K562 (cell line): ENCODE measurements at regions not wholly inside any gene's neighbourhood (a gene's known extent, or its start where the extent isn't known, plus 50 kb on each side); places are given as distances from the start of the nearest gene placed in this dataset.

Source experiments
- ATAC-seq: fragments of 200-7000 bp; cut with Tn5 transposase; 3 replicates; pipeline ENCODE4 v1.9.1; 2020; ENCODE audit warnings: moderate library complexity
- BruUV-seq: library from RNA; stranded (reverse); fragments of 400-500 nt; replicated peaks from 2 replicates; lab custom pipeline; 2021; lab: Mats Ljungman, UMichigan
- CTCF ChIA-PET: fragments of 300-600 bp; formaldehyde crosslinking; extraction: SDS; loops from one replicate; lab custom pipeline; 2021; ENCODE audit warnings: low intra/inter-chr PET ratio; lab: Yijun Ruan, JAX
- POLR2A ChIA-PET: fragments of 300-600, 350-650 bp; sonication (Branson Sonifier 250); formaldehyde crosslinking; extraction: SDS; loops from one replicate; lab custom pipeline; 2021; ENCODE audit warnings: antibody characterized with exemption, inconsistent platforms; lab: Yijun Ruan, JAX
- DNase-seq, 4 experiments: peaks; one replicate each; pipeline versions ENCODE4 v3.0.0 to v3.0.0-alpha.2; 2011 to 2018; ENCODE audit warnings: low spot score in 3 of 4, mixed read lengths in 3 of 4; ENCODE audit errors: extremely low read depth in 1 of 4
- FAIRE-seq: peaks from 2 replicates; lab custom pipeline; 2011; peaks lifted over from hg19 to GRCh38; lab: Jason Lieb, UNC
- H2AFZ ChIP-seq: 2 replicates; pipeline ENCODE4 v1.6.0; 2011; ENCODE audit warnings: low read depth, low read length, control low read depth, inconsistent platforms
- H3K27ac ChIP-seq: fragments of 200-600 bp; 3 replicates; pipeline ENCODE4 v1.8.0; 2011; ENCODE audit warnings: low read depth, mild to moderate bottlenecking, control low read depth, inconsistent platforms, low read length, moderate library complexity, mixed read lengths; ENCODE audit errors: extremely low read depth
- H3K27me3 ChIP-seq, 2 experiments: fragments of 300-600 bp in 1 of 2; 2 replicates in 1 of 2; 3 replicates in 1 of 2; pipeline versions ENCODE4 v1.6.0 to v1.8.0; 2011; ENCODE audit warnings: inconsistent platforms in 2 of 2, low read length in 2 of 2, mild to moderate bottlenecking in 1 of 2, mixed read lengths in 1 of 2, moderate library complexity in 1 of 2; ENCODE audit not compliant: control insufficient read depth in 2 of 2, insufficient read depth in 2 of 2
- H3K36me3 ChIP-seq: fragments of 300-600 bp; 3 replicates; pipeline ENCODE4 v1.8.0; 2011; ENCODE audit warnings: mild to moderate bottlenecking, low read length, inconsistent platforms; ENCODE audit not compliant: control insufficient read depth, insufficient read depth
- H3K4me1 ChIP-seq, 2 experiments: fragments of 200-600 bp in 1 of 2; replicated peaks in 1 of 2; 2 replicates in 1 of 2; 3 replicates in 1 of 2; pipeline versions ENCODE4 v1.5.1 to v1.8.0; 2011; ENCODE audit warnings: inconsistent platforms in 2 of 2, low read length in 2 of 2, mild to moderate bottlenecking in 1 of 2, mixed read lengths in 1 of 2, moderate library complexity in 1 of 2; ENCODE audit not compliant: control insufficient read depth in 2 of 2, insufficient read depth in 2 of 2
- H3K4me2 ChIP-seq: 2 replicates; pipeline ENCODE4 v1.6.1; 2011; ENCODE audit warnings: low read length, control low read depth, inconsistent platforms, mixed read lengths; ENCODE audit not compliant: insufficient read depth
- H3K4me3 ChIP-seq: fragments of 200-600 bp; sonication (generic), shearing (Covaris generic); 2 replicates; pipeline ENCODE4 v1.5.1; 2016; ENCODE audit warnings: control low read depth, inconsistent platforms
- H3K79me2 ChIP-seq: fragments of 200-600 bp; 3 replicates; pipeline ENCODE4 v1.8.0; 2011; ENCODE audit warnings: low read length, inconsistent platforms; ENCODE audit not compliant: control insufficient read depth, insufficient read depth
- H3K9ac ChIP-seq, 2 experiments: 2 replicates each; pipeline versions ENCODE4 v1.6.0 to v1.6.1; 2011; ENCODE audit warnings: low read depth in 2 of 2, low read length in 2 of 2, control low read depth in 1 of 2, inconsistent platforms in 1 of 2, mild to moderate bottlenecking in 1 of 2, mixed read lengths in 1 of 2; ENCODE audit not compliant: insufficient read depth in 1 of 2
- H3K9me1 ChIP-seq: one replicate; pipeline ENCODE4 v1.6.0; 2011; ENCODE audit warnings: inconsistent platforms, mild to moderate bottlenecking, low read length, moderate library complexity; ENCODE audit not compliant: control insufficient read depth, insufficient read depth
- H3K9me3 ChIP-seq: replicated peaks from 2 replicates; pipeline ENCODE4 v1.5.1; 2011; ENCODE audit warnings: low read depth, low read length, inconsistent platforms; ENCODE audit not compliant: control insufficient read depth, insufficient read depth
- H4K20me1 ChIP-seq: replicated peaks from 2 replicates; pipeline ENCODE4 v1.6.1; 2011; ENCODE audit warnings: low read length, inconsistent platforms, mixed read lengths; ENCODE audit not compliant: control insufficient read depth, insufficient read depth
- BDP1 ChIP-seq: IDR thresholded peaks from 3 replicates; pipeline ENCODE4 v1.6.1; 2011; ENCODE audit not compliant: insufficient read length, insufficient read depth
- BRCA1 ChIP-seq, 2 experiments: fragments of 450-650 bp in 1 of 2; sonication (generic) in 1 of 2; formaldehyde crosslinking in 1 of 2; IDR thresholded peaks; 2 replicates each; pipeline versions ENCODE4 v1.5.0 to v1.6.1; 2017 to 2020; ENCODE audit warnings: mild to moderate bottlenecking in 1 of 2, missing genetic modification reagents in 1 of 2
- CBX1 ChIP-seq: sonication (generic); IDR thresholded peaks from 2 replicates; pipeline ENCODE4 v1.6.1; 2016; ENCODE audit warnings: antibody characterized with exemption, low read depth, mild to moderate bottlenecking
- ESRRB ChIP-seq: fragments of 250-450 bp; sonication (Bioruptor Pico); IDR thresholded peaks from 2 replicates; pipeline ENCODE4 v1.5.0; 2020; ENCODE audit warnings: mild to moderate bottlenecking, moderate library complexity, borderline replicate concordance
- HDAC6 ChIP-seq: IDR thresholded peaks from 2 replicates; pipeline ENCODE4 v1.6.1; 2012; ENCODE audit warnings: low read depth, mild to moderate bottlenecking, control low read depth, inconsistent platforms, low read length, moderate library complexity
- HDGF ChIP-seq: fragments of 450-650 bp; IDR thresholded peaks from 2 replicates; pipeline ENCODE4 v1.6.1; 2016
- KHSRP ChIP-seq: fragments of 450-650 bp; IDR thresholded peaks from 2 replicates; pipeline ENCODE4 v1.6.1; 2017
- MIER1 ChIP-seq: fragments of 450-650 bp; IDR thresholded peaks from 2 replicates; pipeline ENCODE4 v1.6.1; 2016; ENCODE audit warnings: antibody characterized with exemption, mild to moderate bottlenecking, low read depth
- NR4A1 ChIP-seq, 2 experiments: fragments of 250-450 bp in 1 of 2; fragments of 450-650 bp in 1 of 2; sonication (Bioruptor Pico) in 1 of 2; IDR thresholded peaks; 2 replicates each; pipeline versions ENCODE4 v1.4.0 to v1.6.1; 2016 to 2020; ENCODE audit warnings: mild to moderate bottlenecking in 2 of 2, missing compliant biosample characterization in 1 of 2, missing genetic modification characterization in 1 of 2, moderate library complexity in 1 of 2
- PCBP1 ChIP-seq: fragments of 200-400 bp; formaldehyde crosslinking; IDR thresholded peaks from 2 replicates; pipeline ENCODE4 v1.6.1; 2018; ENCODE audit warnings: mild to moderate bottlenecking, low read depth, low read length; ENCODE audit not compliant: poor library complexity, severe bottlenecking
- RBM25 ChIP-seq: fragments of 200-400 bp; formaldehyde crosslinking; IDR thresholded peaks from 2 replicates; pipeline ENCODE4 v1.6.1; 2018; ENCODE audit warnings: low read length, low read depth, moderate library complexity; ENCODE audit not compliant: severe bottlenecking
- SMAD2 ChIP-seq: fragments of 150-350 bp; IDR thresholded peaks from 2 replicates; pipeline ENCODE4 v1.6.1; 2014; ENCODE audit warnings: low read depth, mild to moderate bottlenecking, low read length
- SMC3 ChIP-seq: conservative IDR thresholded peaks from 2 replicates; pipeline ENCODE4 v1.6.1; 2011; ENCODE audit warnings: low read depth, low read length, improper control_type of control experiment; ENCODE audit not compliant: insufficient read depth
- SRSF7 ChIP-seq: fragments of 200-400 bp; formaldehyde crosslinking; optimal IDR thresholded peaks from 2 replicates; pipeline ENCODE3; 2017; ENCODE audit warnings: mild to moderate bottlenecking, low read depth, low read length
- ZNF23 ChIP-seq: fragments of 250-450 bp; sonication (Bioruptor Pico); IDR thresholded peaks from 2 replicates; pipeline ENCODE4 v1.4.0; 2020; ENCODE audit warnings: mild to moderate bottlenecking
- ZNF507 ChIP-seq: conservative IDR thresholded peaks from 2 replicates; pipeline ENCODE4 v1.6.1; 2017; ENCODE audit warnings: missing genetic modification characterization, missing compliant biosample characterization
- ZSCAN29 ChIP-seq: fragments of 450-650 bp; IDR thresholded peaks from 2 replicates; pipeline ENCODE4 v1.6.1; 2017
- WGBS: fragments of 100-300 bp; shearing (Covaris generic); methylation state at CpG from one replicate; pipeline ENCODE4 v1.1.6; 2016; ENCODE audit warnings: low coverage, mixed read lengths; ENCODE audit not compliant: insufficient coverage; ENCODE audit errors: missing lambda C conversion rate; 5-methylcytosine and 5-hydroxymethylcytosine counted together
- in situ Hi-C: fragments of 300-500 bp; cut with MboI; formaldehyde crosslinking; loops from 4 replicates; pipeline ENCODE4 v1.15.0; 2018; ENCODE audit warnings: inconsistent platforms, mixed read lengths
- intact Hi-C: fragments of 100-400 bp; cut with micrococcal nuclease; formaldehyde crosslinking; loops from 2 replicates; pipeline ENCODE4 v1.14.2; 2022
- TF ChIP-seq, protein P1 (sequence below): sonication (generic); IDR thresholded peaks from 2 replicates; pipeline ENCODE4 v1.6.1; 2016

- FAIRE-seq = no peak
- 0% methylated on average over 2 of the region's 2 CpGs for WGBS
Measured at GRCh38 chr4:45004326-45004725, 278.0 kb upstream of the GNPDA2 start.

GRCh38 chr4:44996276-44996845 lies 270.0 kb upstream of the GNPDA2 start:
- Histone ChIP-seq H3K9me3 (no peaks in the 10 kb centered on the region), H3K9ac (no peak overlapping the region), H2AFZ (no peak overlapping the region), H3K4me2 (no peak overlapping the region), H4K20me1 (no peaks in the 10 kb centered on the region), H3K79me2 (no peaks in the 10 kb centered on the region), H3K4me3 (no peak overlapping the region), H3K27me3 (no peaks in the 10 kb centered on the region), H3K27ac (no peak overlapping the region), H3K4me1 (no peaks in the 10 kb centered on the region), H3K36me3 (no peaks in the 10 kb centered on the region), H3K9me1 (no peaks in the 10 kb centered on the region)
- CTCF ChIA-PET = no interaction called here
- in situ Hi-C loops (no loop called here), intact Hi-C loops (no loop called here)
- DNase-seq (no peak), ATAC-seq (no peak), FAIRE-seq (no peak)
- WGBS = 0% methylated on average over 4 of the region's 4 CpGs
- POLR2A ChIA-PET = no interaction called here
- BruUV-seq = no TSS peak
- TF ChIP-seq SRSF7 (no peak), ESRRB (CRISPR knock-in tag) (no peak), CBX1 (no peak), BRCA1 (IDR thresholded peaks at IDR 0.05) (no peak), BRCA1 (CRISPR knock-in tag; IDR thresholded peaks at IDR 0.05) (no peak), RBM25 (no peak), SMAD2 (no peak), NR4A1 (CRISPR knock-in tag; IDR thresholded peaks at IDR 0.05) (no peak), NR4A1 (tag; IDR thresholded peaks at IDR 0.05) (no peak), HDAC6 (no peak), HDGF (no peak), ZNF23 (CRISPR knock-in tag) (no peak), BDP1 (no peak), ZNF507 (tag) (no peak), KHSRP (no peak), SMC3 (no peak), MIER1 (no peak), PCBP1 (no peak)
- TF ChIP-seq, protein P1, sequence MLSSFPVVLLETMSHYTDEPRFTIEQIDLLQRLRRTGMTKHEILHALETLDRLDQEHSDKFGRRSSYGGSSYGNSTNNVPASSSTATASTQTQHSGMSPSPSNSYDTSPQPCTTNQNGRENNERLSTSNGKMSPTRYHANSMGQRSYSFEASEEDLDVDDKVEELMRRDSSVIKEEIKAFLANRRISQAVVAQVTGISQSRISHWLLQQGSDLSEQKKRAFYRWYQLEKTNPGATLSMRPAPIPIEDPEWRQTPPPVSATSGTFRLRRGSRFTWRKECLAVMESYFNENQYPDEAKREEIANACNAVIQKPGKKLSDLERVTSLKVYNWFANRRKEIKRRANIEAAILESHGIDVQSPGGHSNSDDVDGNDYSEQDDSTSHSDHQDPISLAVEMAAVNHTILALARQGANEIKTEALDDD = no peak

More at GRCh38 chr4:45004326-45004725, 278.0 kb upstream of the GNPDA2 start:
- no peak for TF ChIP-seq ZSCAN29
- TF ChIP-seq, all 486 proteins: peak for 0
- Histone ChIP-seq H3K27me3 (no peaks in the 10 kb centered on the region), H3K36me3 (no peaks in the 10 kb centered on the region), H3K79me2 (no peaks in the 10 kb centered on the region), H2AFZ (no peak overlapping the region), H3K4me2 (no peak overlapping the region), H3K9me3 (no peaks in the 10 kb centered on the region), H3K27ac (no peak overlapping the region), H4K20me1 (no peaks in the 10 kb centered on the region), H3K9me1 (no peaks in the 10 kb centered on the region), H3K9ac (no peak overlapping the region), H3K4me1 (no peaks in the 10 kb centered on the region), H3K4me3 (no peak overlapping the region)
- intact Hi-C loops = no loop called here
- in situ Hi-C loops = no loop called here
- CTCF ChIA-PET = no interaction called here
- ATAC-seq (no peak), DNase-seq (no peak)
- POLR2A ChIA-PET = no interaction called here
- no TSS peak for BruUV-seq
